SK-N-SH (cell line): ENCODE measurements at regions not wholly inside any gene's neighbourhood (a gene's known extent, or its start where the extent isn't known, plus 50 kb on each side); places are given as distances from the start of the nearest gene placed in this dataset.

Source experiments
- CTCF ChIA-PET: fragments of 300-600, 350-600 bp; formaldehyde crosslinking; extraction: SDS; loops from one replicate; lab custom pipeline; 2021; lab: Yijun Ruan, JAX
- POLR2A ChIA-PET: fragments of 350-600 bp; sonication (Branson Sonifier 250); formaldehyde crosslinking; extraction: SDS; loops from one replicate; lab custom pipeline; 2020; ENCODE audit warnings: antibody characterized with exemption, inconsistent platforms; lab: Yijun Ruan, JAX
- DNase-seq: peaks from one replicate; pipeline ENCODE4 v3.0.0; 2012
- H2AFZ ChIP-seq: fragments of 200-600 bp; sonication (generic); 2 replicates; pipeline ENCODE4 v1.8.1; 2016; ENCODE audit warnings: antibody characterized with exemption, mild to moderate bottlenecking, low read depth
- H3F3A ChIP-seq: fragments of 200-600 bp; sonication (generic); replicated peaks from 2 replicates; pipeline ENCODE3; 2016; ENCODE audit warnings: antibody characterized with exemption, mild to moderate bottlenecking; ENCODE audit not compliant: insufficient read depth
- H3K27ac ChIP-seq, 2 experiments: fragments of 200-500 bp in 1 of 2; fragments of 200-600 bp in 1 of 2; sonication (Bioruptor generic) in 1 of 2; sonication (generic), shearing (Covaris generic) in 1 of 2; 2 replicates each; pipeline versions ENCODE4 v1.5.1 to v1.6.1; 2014 to 2016; ENCODE audit warnings: low read depth in 2 of 2, inconsistent platforms in 1 of 2, low read length in 1 of 2, mild to moderate bottlenecking in 1 of 2, mixed read lengths in 1 of 2
- H3K27me3 ChIP-seq: fragments of 200-600 bp; sonication (generic), shearing (Covaris generic); 2 replicates; pipeline ENCODE4 v1.6.1; 2016; ENCODE audit warnings: mixed run types; ENCODE audit not compliant: insufficient read depth
- H3K36me3 ChIP-seq, 2 experiments: fragments of 200-500 bp in 1 of 2; fragments of 200-600 bp in 1 of 2; sonication (Bioruptor generic) in 1 of 2; sonication (generic) in 1 of 2; replicated peaks in 1 of 2; 2 replicates each; pipeline versions ENCODE3 to v1.5.1; 2014 to 2016; ENCODE audit warnings: low read length in 1 of 2, mild to moderate bottlenecking in 1 of 2; ENCODE audit not compliant: insufficient read depth in 2 of 2, control insufficient read depth in 1 of 2
- H3K4me1 ChIP-seq, 2 experiments: fragments of 200-500 bp in 1 of 2; fragments of 200-600 bp in 1 of 2; sonication (Bioruptor generic) in 1 of 2; sonication (generic), shearing (Covaris generic) in 1 of 2; 2 replicates each; pipeline versions ENCODE4 v1.5.1 to v1.6.1; 2014 to 2016; ENCODE audit warnings: low read depth in 1 of 2, low read length in 1 of 2, mixed run types in 1 of 2; ENCODE audit not compliant: insufficient read depth in 2 of 2, control insufficient read depth in 1 of 2
- H3K4me2 ChIP-seq: fragments of 200-600 bp; sonication (generic), shearing (Covaris generic); 2 replicates; pipeline ENCODE4 v1.6.1; 2017; ENCODE audit warnings: mixed run types
- H3K4me3 ChIP-seq, 2 experiments: fragments of 200-500 bp in 1 of 2; fragments of 200-600 bp in 1 of 2; sonication (Bioruptor generic) in 1 of 2; sonication (generic), shearing (Covaris generic) in 1 of 2; 2 replicates each; pipeline versions ENCODE4 v1.5.1 to v1.8.1; 2014 to 2016; ENCODE audit warnings: low read depth in 2 of 2, inconsistent platforms in 1 of 2, low read length in 1 of 2, mild to moderate bottlenecking in 1 of 2, mixed read lengths in 1 of 2, moderate library complexity in 1 of 2
- H3K79me2 ChIP-seq: fragments of 200-600 bp; sonication (generic); 2 replicates; pipeline ENCODE4 v1.8.1; 2017; ENCODE audit warnings: mild to moderate bottlenecking; ENCODE audit not compliant: insufficient read depth
- H3K9ac ChIP-seq: fragments of 200-600 bp; sonication (generic); 2 replicates; pipeline ENCODE4 v1.6.1; 2017; ENCODE audit warnings: mixed run types
- H3K9me2 ChIP-seq: fragments of 200-600 bp; sonication (generic); 2 replicates; pipeline ENCODE4 v1.6.1; 2017; ENCODE audit warnings: mixed run types
- H3K9me3 ChIP-seq: fragments of 200-600 bp; sonication (generic); 2 replicates; pipeline ENCODE4 v1.6.1; 2017; ENCODE audit warnings: mixed run types, mild to moderate bottlenecking, moderate library complexity
- H4K20me1 ChIP-seq: fragments of 200-600 bp; sonication (generic); 2 replicates; pipeline ENCODE4 v1.6.1; 2017; ENCODE audit warnings: mild to moderate bottlenecking, mixed run types; ENCODE audit not compliant: insufficient read depth
- CHD2 ChIP-seq: fragments of 150-350 bp; IDR thresholded peaks from 2 replicates; pipeline ENCODE4 v1.6.1; 2018; ENCODE audit warnings: low read length; ENCODE audit not compliant: partially characterized antibody
- ELF1 ChIP-seq: IDR thresholded peaks from 2 replicates; pipeline ENCODE4 v1.4.0; 2012
- FOXJ3 ChIP-seq: sonication (generic); formaldehyde crosslinking; IDR thresholded peaks from 2 replicates; pipeline ENCODE4 v1.5.1; 2020; ENCODE audit warnings: mild to moderate bottlenecking, missing genetic modification reagents
- FOXM1 ChIP-seq: IDR thresholded peaks from 2 replicates; pipeline ENCODE4 v1.4.0; 2012; ENCODE audit warnings: low read depth, mild to moderate bottlenecking
- PBX3 ChIP-seq: IDR thresholded peaks from 2 replicates; pipeline ENCODE4; 2012
- RXRA ChIP-seq: IDR thresholded peaks from 2 replicates; pipeline ENCODE4 v1.4.0; 2012; ENCODE audit warnings: low read depth, mild to moderate bottlenecking, borderline replicate concordance
- TAF1 ChIP-seq: IDR thresholded peaks from 2 replicates; pipeline ENCODE4 v1.6.1; 2012; ENCODE audit warnings: low read depth, mild to moderate bottlenecking, low read length, moderate library complexity, borderline replicate concordance
- TCF12 ChIP-seq: IDR thresholded peaks from 2 replicates; pipeline ENCODE4 v1.4.0; 2012
- USF1 ChIP-seq: IDR thresholded peaks from 2 replicates; pipeline ENCODE4 v1.4.0; 2012; ENCODE audit warnings: low read depth, borderline replicate concordance
- ZBTB33 ChIP-seq: IDR thresholded peaks from 2 replicates; pipeline ENCODE4 v1.4.0; 2012; ENCODE audit warnings: low read depth, borderline replicate concordance
- WGBS: methylation state at CpG from one replicate; pipeline ENCODE4 v1.1.6; 2017; ENCODE audit warnings: low lambda C conversion rate; 5-methylcytosine and 5-hydroxymethylcytosine counted together

- Histone ChIP-seq H3K79me2 (no peaks in the 10 kb centered on the region), H3K9me2 (no peaks in the 10 kb centered on the region), H3K4me2 (no peak overlapping the region), H4K20me1 (no peaks in the 10 kb centered on the region), H3F3A (no peaks in the 10 kb centered on the region), H3K36me3 (no peaks in the 10 kb centered on the region), H3K9me3 (no peaks in the 10 kb centered on the region), H3K9ac (no peak overlapping the region), H2AFZ (no peak overlapping the region), H3K4me1 (no peaks in the 10 kb centered on the region), H3K27ac (no peak overlapping the region), H3K27me3 (no peaks in the 10 kb centered on the region), H3K4me3 (no peak overlapping the region)
- TF ChIP-seq PBX3 (no peak), TCF12 (no peak), RXRA (no peak), FOXM1 (no peak), FOXJ3 (CRISPR knock-in tag) (no peak)
- WGBS, result 6% methylated on average over 1 of the region's 1 CpG
- POLR2A ChIA-PET, result no interaction called here
- no peak for DNase-seq
- CTCF ChIA-PET, result no interaction called here
Measured at GRCh38 chr7:119377861-119378260, 895.1 kb upstream of the KCND2 start.

- H2AFZ ChIP-seq, result no peak overlapping the region
- H3K27me3 ChIP-seq, result no peaks in the 10 kb centered on the region
- H3K9me2 ChIP-seq, result no peaks in the 10 kb centered on the region
- H3K27ac ChIP-seq, result no peak overlapping the region
- H3K4me1 ChIP-seq, result no peaks in the 10 kb centered on the region
- ChIA-PET CTCF (no interaction called here), POLR2A (no interaction called here)
- no peak overlapping the region for H3K4me2 ChIP-seq
- H3K4me3 ChIP-seq, result no peak overlapping the region
- no peaks in the 10 kb centered on the region for H3K36me3 ChIP-seq
- no peaks in the 10 kb centered on the region for H3K79me2 ChIP-seq
- H4K20me1 ChIP-seq, result no peaks in the 10 kb centered on the region
- no peak overlapping the region for H3K9ac ChIP-seq
- TF ChIP-seq USF1 (no peak), TCF12 (no peak), FOXM1 (no peak), CHD2 (no peak), ZBTB33 (no peak), ELF1 (no peak), TAF1 (no peak)
- TF ChIP-seq, all 33 proteins: peak for 0
- DNase-seq, result no peak
- Histone ChIP-seq H3F3A (no peaks in the 10 kb centered on the region), H3K9me3 (no peaks in the 10 kb centered on the region)
Measured at GRCh38 chr7:119382726-119383125, 890.2 kb upstream of the KCND2 start.
